ENCODE measurements at regions not wholly inside any gene's neighbourhood (a gene's known extent, or its start where the extent isn't known, plus 50 kb on each side); places are given as distances from the start of the nearest gene placed in this dataset.

DNA sequence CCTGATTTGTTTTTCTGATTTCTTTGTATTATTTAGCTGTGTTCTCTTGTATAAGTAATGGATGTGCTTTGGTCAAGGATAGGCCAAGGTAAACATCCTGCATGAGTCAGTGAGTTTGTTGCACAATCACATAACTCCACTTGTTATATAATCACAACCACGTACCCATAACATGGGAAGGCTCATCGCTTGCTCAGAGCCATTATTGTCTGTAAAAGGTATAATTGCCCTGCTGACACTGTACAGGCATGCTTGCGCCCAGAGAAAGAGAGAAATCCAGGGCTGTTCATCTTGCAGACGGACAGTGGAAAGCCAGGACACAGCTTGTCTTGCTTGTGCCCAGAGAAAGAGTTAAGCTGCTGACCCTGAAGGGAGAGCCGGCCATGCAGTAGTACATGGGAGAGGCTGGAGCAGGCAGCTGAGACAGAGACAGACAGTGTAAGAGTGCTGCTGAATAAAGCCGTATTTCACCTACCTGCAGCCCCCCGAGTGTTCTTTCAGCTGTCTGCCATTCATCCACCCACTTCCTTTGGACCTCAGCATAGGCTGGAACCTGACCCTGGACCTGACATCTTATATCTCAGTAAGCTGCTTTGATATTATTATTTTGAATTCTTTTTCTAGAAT lies 174.7 kb upstream of the DAAM1 start (continued):
- TF ChIP-seq AHDC1 (CRISPR knock-in tag; IDR thresholded peaks at IDR 0.05; ENCODE audit: borderline replicate concordance) (peak; percentile 90; the same call in 1 of the 2 replicates), KDM4B (CRISPR knock-in tag; IDR thresholded peaks at IDR 0.05) (no peak), ZNF260 (CRISPR knock-in tag; IDR thresholded peaks at IDR 0.05; ENCODE audit: borderline replicate concordance, low read depth) (no peak), IRF1 (CRISPR knock-in tag; IDR thresholded peaks at IDR 0.05; ENCODE audit: low read depth) (no peak), ZFP36L1 (CRISPR knock-in tag; IDR thresholded peaks at IDR 0.05) (no peak), HOXA5 (CRISPR knock-in tag; IDR thresholded peaks at IDR 0.05) (0 out of 2 replicates have a peak, but pooled peaks have one; percentile 24), ZNF556 (CRISPR knock-in tag; IDR thresholded peaks at IDR 0.05; ENCODE audit: borderline replicate concordance) (peak; percentile 58; the same call in 1 of the 2 replicates), NR2F1 (CRISPR knock-in tag; IDR thresholded peaks at IDR 0.05) (peak; percentile 49 to 50; a peak in 2 of 4 replicates), SMAD3 (CRISPR knock-in tag; IDR thresholded peaks at IDR 0.05) (0 out of 2 replicates have a peak, but pooled peaks have one; percentile 59), NAIF1 (CRISPR knock-in tag; IDR thresholded peaks at IDR 0.05; ENCODE audit: borderline replicate concordance) (no peak), ZNF788 (CRISPR knock-in tag; IDR thresholded peaks at IDR 0.05; ENCODE audit: borderline replicate concordance) (peak; percentile 52; the same call in 1 of the 2 replicates), ELK4 (CRISPR knock-in tag; IDR thresholded peaks at IDR 0.05; ENCODE audit: borderline replicate concordance) (no peak), FOSL2 (CRISPR knock-in tag; IDR thresholded peaks at IDR 0.05) (peak; percentile 99), ZFP82 (CRISPR knock-in tag; IDR thresholded peaks at IDR 0.05; ENCODE audit: borderline replicate concordance) (no peak), ZFP41 (CRISPR knock-in tag; IDR thresholded peaks at IDR 0.05; ENCODE audit: borderline replicate concordance) (no peak), ZNF343 (CRISPR knock-in tag; IDR thresholded peaks at IDR 0.05) (no peak)
- TF ChIP-seq, protein P1, sequence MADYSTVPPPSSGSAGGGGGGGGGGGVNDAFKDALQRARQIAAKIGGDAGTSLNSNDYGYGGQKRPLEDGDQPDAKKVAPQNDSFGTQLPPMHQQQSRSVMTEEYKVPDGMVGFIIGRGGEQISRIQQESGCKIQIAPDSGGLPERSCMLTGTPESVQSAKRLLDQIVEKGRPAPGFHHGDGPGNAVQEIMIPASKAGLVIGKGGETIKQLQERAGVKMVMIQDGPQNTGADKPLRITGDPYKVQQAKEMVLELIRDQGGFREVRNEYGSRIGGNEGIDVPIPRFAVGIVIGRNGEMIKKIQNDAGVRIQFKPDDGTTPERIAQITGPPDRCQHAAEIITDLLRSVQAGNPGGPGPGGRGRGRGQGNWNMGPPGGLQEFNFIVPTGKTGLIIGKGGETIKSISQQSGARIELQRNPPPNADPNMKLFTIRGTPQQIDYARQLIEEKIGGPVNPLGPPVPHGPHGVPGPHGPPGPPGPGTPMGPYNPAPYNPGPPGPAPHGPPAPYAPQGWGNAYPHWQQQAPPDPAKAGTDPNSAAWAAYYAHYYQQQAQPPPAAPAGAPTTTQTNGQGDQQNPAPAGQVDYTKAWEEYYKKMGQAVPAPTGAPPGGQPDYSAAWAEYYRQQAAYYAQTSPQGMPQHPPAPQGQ (CRISPR knock-in tag; IDR thresholded peaks at IDR 0.05; ENCODE audit: borderline replicate concordance), result no peak
- TF ChIP-seq, protein P2, sequence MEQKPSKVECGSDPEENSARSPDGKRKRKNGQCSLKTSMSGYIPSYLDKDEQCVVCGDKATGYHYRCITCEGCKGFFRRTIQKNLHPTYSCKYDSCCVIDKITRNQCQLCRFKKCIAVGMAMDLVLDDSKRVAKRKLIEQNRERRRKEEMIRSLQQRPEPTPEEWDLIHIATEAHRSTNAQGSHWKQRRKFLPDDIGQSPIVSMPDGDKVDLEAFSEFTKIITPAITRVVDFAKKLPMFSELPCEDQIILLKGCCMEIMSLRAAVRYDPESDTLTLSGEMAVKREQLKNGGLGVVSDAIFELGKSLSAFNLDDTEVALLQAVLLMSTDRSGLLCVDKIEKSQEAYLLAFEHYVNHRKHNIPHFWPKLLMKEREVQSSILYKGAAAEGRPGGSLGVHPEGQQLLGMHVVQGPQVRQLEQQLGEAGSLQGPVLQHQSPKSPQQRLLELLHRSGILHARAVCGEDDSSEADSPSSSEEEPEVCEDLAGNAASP (CRISPR knock-in tag; IDR thresholded peaks at IDR 0.05; ENCODE audit: borderline replicate concordance), result peak; percentile 62; the same call in 1 of the 2 replicates

Measured in HepG2 (cell line).